ENCODE measurements at regions not wholly inside any gene's neighbourhood (a gene's known extent, or its start where the extent isn't known, plus 50 kb on each side); places are given as distances from the start of the nearest gene placed in this dataset.

DNA sequence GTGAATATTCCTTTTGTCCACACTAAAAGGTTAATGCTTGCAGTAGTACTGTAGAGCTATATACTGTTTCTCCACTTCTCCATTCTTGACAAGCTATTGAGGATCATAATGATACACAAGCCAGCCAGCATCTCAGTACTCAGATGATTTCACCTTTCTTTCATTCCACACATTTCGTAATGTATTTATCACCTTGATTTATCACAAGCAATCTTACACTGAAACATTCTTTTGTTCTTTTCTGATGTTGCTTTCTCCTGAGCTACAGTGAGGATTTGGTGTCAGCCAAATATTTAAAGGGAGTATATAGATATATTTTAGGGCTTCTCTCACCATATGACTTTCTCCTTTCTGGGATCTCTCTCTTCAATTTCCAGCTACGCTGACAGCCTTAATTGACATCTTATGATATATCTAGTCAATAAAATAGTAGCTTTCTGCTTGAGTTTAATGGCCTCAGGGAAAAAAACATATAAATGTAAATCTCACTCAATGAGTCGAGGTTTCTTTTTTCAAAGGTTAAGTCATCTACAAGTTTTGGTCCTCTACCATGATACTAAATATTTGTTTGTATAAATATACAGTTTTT, 1327.0 kb downstream of the NSUN3 start:
- no peaks in the 10 kb centered on the region for H3K4me1 Mint-ChIP-seq
- no peaks in the 10 kb centered on the region for H3K27me3 Mint-ChIP-seq
- ATAC-seq (ENCODE audit: low read depth) (no peak), DNase-seq (no peak)
- no peak overlapping the region for H3K27ac Mint-ChIP-seq
- POLR2A ChIA-PET: no interaction called here
- peaks cover 5% of the 10 kb centered on the region for H3K9me3 Mint-ChIP-seq
- H3K4me3 Mint-ChIP-seq: no peak overlapping the region
- H3K36me3 Mint-ChIP-seq: no peaks in the 10 kb centered on the region

DNA sequence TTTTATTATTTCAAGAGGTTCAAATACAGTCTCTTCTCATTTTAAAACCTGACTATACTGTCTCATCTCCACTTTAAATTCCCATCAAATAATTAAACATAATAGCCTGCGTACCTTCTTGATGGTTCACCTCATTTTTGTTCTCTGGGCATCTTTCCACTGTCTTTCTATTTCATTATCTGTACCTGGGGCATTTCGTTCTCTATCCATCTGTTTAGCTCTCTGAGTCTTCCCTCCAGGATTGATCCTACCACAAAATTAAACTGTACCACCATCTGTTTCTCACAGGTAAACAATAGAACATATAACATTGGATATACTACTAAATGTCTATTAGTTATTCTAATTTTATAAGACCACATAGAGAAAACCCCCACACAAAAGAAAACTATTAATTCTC, 1331.4 kb downstream of the NSUN3 start:
- DNase-seq (no peak), ATAC-seq (ENCODE audit: low read depth) (no peak)
- Mint-ChIP-seq H3K4me1 (no peaks in the 10 kb centered on the region), H3K36me3 (no peaks in the 10 kb centered on the region), H3K27me3 (no peaks in the 10 kb centered on the region), H3K9me3 (peaks cover 5% of the 10 kb centered on the region), H3K4me3 (no peak overlapping the region), H3K27ac (no peak overlapping the region)
- POLR2A ChIA-PET: no interaction called here

- no peak overlapping the region for H3K27ac Mint-ChIP-seq
- H3K4me3 Mint-ChIP-seq: no peak overlapping the region
- no peaks in the 10 kb centered on the region for H3K27me3 Mint-ChIP-seq
- H3K9me3 Mint-ChIP-seq: peaks cover 3% of the 10 kb centered on the region
- ATAC-seq (ENCODE audit: low read depth) (no peak), DNase-seq (no peak)
- H3K36me3 Mint-ChIP-seq: no peaks in the 10 kb centered on the region
- H3K4me1 Mint-ChIP-seq: no peaks in the 10 kb centered on the region
- POLR2A ChIA-PET: no interaction called here
Observed at GRCh38 chr3:95399585-95399984, 1336.7 kb downstream of the NSUN3 start.

DNA sequence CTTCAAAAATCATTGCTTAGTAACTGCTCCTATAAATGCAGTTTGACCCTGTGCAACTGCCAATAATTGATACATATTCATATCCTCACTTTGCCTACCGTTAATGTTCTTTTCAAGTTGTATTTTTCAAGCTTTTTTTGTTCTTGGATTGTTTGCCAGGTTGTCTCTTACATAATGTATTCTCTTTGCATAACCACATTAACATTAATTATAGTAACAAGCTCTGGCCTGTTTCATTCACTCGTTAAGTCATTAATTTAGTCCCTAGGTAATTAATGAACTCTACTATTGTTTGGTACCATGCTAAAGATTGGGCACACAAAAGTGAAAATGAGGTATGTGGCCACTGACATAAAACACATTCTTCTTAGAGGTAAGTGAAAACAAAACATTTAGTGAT, 1338.8 kb downstream of the NSUN3 start:
- no peaks in the 10 kb centered on the region for H3K27me3 Mint-ChIP-seq
- no peaks in the 10 kb centered on the region for H3K36me3 Mint-ChIP-seq
- H3K27ac Mint-ChIP-seq: no peak overlapping the region
- ATAC-seq (ENCODE audit: low read depth) (no peak), DNase-seq (no peak)
- POLR2A ChIA-PET: no interaction called here
- no peak overlapping the region for H3K4me3 Mint-ChIP-seq
- peaks cover 3% of the 10 kb centered on the region for H3K9me3 Mint-ChIP-seq
- H3K4me1 Mint-ChIP-seq: no peaks in the 10 kb centered on the region

GRCh38 chr3:95407709-95408463, 1345.0 kb downstream of the NSUN3 start:
- Mint-ChIP-seq H3K9me3 (peaks cover 4% of the 10 kb centered on the region), H3K27ac (no peak overlapping the region), H3K27me3 (no peaks in the 10 kb centered on the region), H3K4me1 (no peaks in the 10 kb centered on the region), H3K36me3 (no peaks in the 10 kb centered on the region), H3K4me3 (no peak overlapping the region)
- ATAC-seq (ENCODE audit: low read depth): no peak
- DNase-seq: no peak
- POLR2A ChIA-PET: no interaction called here

GRCh38 chr3:95408464-95408862, 1345.6 kb downstream of the NSUN3 start:
- no peak overlapping the region for H3K4me3 Mint-ChIP-seq
- no peaks in the 10 kb centered on the region for H3K36me3 Mint-ChIP-seq
- H3K4me1 Mint-ChIP-seq: no peaks in the 10 kb centered on the region
- peaks cover 4% of the 10 kb centered on the region for H3K9me3 Mint-ChIP-seq
- no peak for DNase-seq
- no peaks in the 10 kb centered on the region for H3K27me3 Mint-ChIP-seq
- no peak overlapping the region for H3K27ac Mint-ChIP-seq
- ATAC-seq (ENCODE audit: low read depth): no peak
- POLR2A ChIA-PET: no interaction called here

DNA sequence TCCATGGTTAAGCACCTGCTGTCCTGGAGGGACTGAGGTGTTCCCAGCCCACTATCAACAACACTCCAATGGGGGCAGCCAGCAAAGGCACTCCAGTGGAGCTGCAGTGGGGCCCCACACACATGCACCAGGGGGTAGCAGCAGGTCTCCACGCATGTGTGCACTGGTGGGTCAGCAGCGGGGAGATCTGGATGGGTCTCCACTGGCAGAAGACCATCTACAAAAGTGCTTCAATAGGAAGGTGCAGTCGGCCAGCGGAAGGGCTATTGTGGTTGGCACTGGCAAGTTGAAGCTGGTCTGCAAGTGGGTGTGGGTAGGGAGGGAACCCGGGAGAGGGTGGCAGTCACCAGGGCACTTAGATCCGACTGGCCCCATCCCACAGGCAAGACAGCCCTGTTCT, 1355.4 kb downstream of the NSUN3 start:
- Mint-ChIP-seq H3K4me1 (no peaks in the 10 kb centered on the region), H3K27me3 (no peaks in the 10 kb centered on the region), H3K27ac (no peak overlapping the region), H3K9me3 (peaks cover 3% of the 10 kb centered on the region), H3K4me3 (no peak overlapping the region), H3K36me3 (no peaks in the 10 kb centered on the region)
- DNase-seq (no peak), ATAC-seq (ENCODE audit: low read depth) (no peak)
- POLR2A ChIA-PET: no interaction called here

DNA sequence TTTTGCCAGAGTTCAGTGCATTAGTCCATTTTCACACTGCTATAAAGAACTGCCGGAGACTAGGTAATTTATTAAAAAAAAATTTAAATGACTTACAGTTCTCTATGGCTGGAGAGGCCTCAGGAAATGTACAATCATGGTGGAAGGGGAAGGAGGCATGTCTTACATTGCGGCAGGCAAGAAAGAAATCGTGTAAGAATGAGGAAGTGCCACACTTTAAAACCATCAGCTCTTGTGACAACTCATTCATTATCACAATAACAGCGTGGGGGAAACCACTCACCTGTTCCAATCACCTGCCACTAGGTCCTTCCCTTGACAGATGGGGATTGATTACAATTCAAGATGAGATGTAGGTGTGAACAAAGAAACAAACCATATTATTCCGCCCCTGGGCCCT, 1361.4 kb downstream of the NSUN3 start:
- DNase-seq: no peak
- H3K9me3 Mint-ChIP-seq: peaks cover 7% of the 10 kb centered on the region
- H3K36me3 Mint-ChIP-seq: no peaks in the 10 kb centered on the region
- no peak overlapping the region for H3K27ac Mint-ChIP-seq
- no peaks in the 10 kb centered on the region for H3K27me3 Mint-ChIP-seq
- H3K4me3 Mint-ChIP-seq: no peak overlapping the region
- POLR2A ChIA-PET: no interaction called here
- no peak for ATAC-seq (ENCODE audit: low read depth)
- no peaks in the 10 kb centered on the region for H3K4me1 Mint-ChIP-seq

DNA sequence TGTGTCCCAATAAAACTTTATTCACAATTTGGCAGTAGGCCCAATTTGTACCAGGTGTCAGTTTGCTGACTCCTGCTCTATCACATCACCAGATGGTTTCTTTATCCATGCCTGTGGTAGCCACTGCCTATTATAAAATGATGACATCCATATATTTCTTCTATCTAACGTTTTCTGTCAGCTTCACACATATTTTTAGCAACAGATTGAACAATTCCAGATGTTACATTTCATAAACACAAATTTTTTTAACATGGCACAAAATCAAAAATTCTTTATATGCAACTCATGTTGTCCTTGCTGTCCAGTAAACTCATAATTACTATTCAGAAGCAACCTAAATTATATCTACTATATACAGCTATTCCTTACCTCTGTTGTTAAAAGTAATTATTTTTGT, 1371.6 kb downstream of the NSUN3 start:
- ATAC-seq (ENCODE audit: low read depth) (no peak), DNase-seq (no peak)
- H3K36me3 Mint-ChIP-seq: no peaks in the 10 kb centered on the region
- POLR2A ChIA-PET: no interaction called here
- H3K9me3 Mint-ChIP-seq: peaks cover 2% of the 10 kb centered on the region
- H3K4me1 Mint-ChIP-seq: no peaks in the 10 kb centered on the region
- H3K27ac Mint-ChIP-seq: no peak overlapping the region
- H3K27me3 Mint-ChIP-seq: no peaks in the 10 kb centered on the region
- H3K4me3 Mint-ChIP-seq: no peak overlapping the region

DNA sequence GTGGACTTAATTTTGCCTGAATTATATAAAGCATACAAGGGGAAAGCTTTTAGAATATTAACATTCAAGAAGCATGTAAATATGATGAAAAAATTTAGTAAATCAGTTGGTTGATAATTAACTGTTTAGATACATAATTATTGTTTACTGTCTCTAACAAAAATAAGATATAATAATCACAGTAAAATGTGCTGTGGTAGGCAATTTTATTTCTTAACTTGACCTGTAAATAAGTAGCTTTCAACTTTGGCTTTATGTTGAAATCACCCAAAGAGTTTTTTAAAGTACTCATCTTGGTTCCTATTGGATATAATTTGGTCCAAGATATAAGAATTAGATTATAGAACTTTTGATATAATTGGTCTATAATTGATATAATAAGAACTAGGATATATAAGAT, 1374.5 kb downstream of the NSUN3 start:
- no peak for ATAC-seq (ENCODE audit: low read depth)
- POLR2A ChIA-PET: no interaction called here

DNA sequence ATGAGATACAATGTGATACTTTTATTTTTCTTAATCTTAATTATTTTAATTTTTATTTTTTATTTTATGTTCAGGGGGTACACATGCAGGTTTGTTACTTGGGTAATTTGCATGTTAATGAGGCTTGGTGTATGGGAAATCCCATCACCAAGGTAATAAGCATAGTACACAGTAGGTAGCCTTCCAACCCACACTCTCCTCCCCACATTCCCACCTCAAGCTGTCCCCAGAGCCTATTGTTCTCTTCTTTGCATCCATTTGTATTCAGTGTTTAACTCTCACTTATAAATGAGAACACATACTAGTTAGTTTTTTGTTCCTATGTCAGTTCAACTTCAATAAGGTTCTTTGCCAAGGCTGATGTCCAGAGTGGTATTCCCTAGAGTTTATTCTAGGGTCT, 1375.4 kb downstream of the NSUN3 start:
- H3K4me1 Mint-ChIP-seq: no peaks in the 10 kb centered on the region
- POLR2A ChIA-PET: no interaction called here
- DNase-seq (no peak), ATAC-seq (ENCODE audit: low read depth) (no peak)
- H3K36me3 Mint-ChIP-seq: no peaks in the 10 kb centered on the region
- no peak overlapping the region for H3K4me3 Mint-ChIP-seq
- H3K27me3 Mint-ChIP-seq: no peaks in the 10 kb centered on the region
- H3K9me3 Mint-ChIP-seq: peaks cover 2% of the 10 kb centered on the region
- H3K27ac Mint-ChIP-seq: no peak overlapping the region

More for the DNA sequence above, 1374.5 kb downstream of the NSUN3 start:
- no peaks in the 10 kb centered on the region for H3K36me3 Mint-ChIP-seq
- no peaks in the 10 kb centered on the region for H3K27me3 Mint-ChIP-seq
- no peak overlapping the region for H3K4me3 Mint-ChIP-seq
- DNase-seq: no peak
- H3K9me3 Mint-ChIP-seq: peaks cover 2% of the 10 kb centered on the region
- no peak overlapping the region for H3K27ac Mint-ChIP-seq
- H3K4me1 Mint-ChIP-seq: no peaks in the 10 kb centered on the region

DNA sequence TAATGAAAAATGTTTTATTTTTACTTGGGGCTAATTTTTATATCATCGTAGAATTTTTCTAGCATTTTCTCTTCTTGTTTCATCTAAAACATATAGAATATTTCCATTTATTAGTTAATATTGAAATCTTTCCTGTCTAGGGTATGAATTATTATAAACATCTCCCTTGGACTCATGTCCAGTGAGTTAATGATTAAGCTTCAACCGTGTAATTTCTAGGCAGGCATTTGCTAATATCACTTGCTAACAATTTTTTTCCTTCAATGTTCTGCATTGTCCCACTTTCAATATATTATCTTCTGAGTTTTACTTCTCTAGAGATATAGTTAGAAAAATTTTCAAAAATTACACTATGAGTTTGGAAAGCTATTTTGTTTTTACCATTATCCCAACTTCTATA, 1371.6 kb upstream of the EPHA6 start:
- POLR2A ChIA-PET: no interaction called here
- ATAC-seq (ENCODE audit: low read depth) (no peak), DNase-seq (no peak)
- peaks cover 2% of the 10 kb centered on the region for H3K9me3 Mint-ChIP-seq
- H3K4me1 Mint-ChIP-seq: no peaks in the 10 kb centered on the region
- H3K27me3 Mint-ChIP-seq: no peaks in the 10 kb centered on the region
- no peak overlapping the region for H3K4me3 Mint-ChIP-seq
- H3K27ac Mint-ChIP-seq: no peak overlapping the region
- no peaks in the 10 kb centered on the region for H3K36me3 Mint-ChIP-seq

DNA sequence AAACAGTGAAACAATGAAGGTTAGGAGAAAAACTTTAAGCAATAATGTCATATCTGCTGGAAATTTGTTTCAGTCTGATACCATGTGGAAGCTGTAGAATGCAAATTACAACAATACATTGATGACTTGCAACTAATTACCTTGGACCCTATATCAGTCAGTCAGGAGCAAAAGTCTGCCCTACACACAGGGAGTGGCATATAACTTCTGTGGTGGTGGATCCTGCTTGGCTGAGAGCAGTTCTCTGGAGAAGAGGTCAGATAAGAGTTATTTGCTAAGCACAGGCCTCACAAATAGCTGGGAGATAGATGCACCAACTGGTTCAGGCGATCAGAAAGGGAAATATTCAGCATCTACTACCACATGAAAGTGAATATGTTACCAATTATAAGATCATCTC, 1364.6 kb upstream of the EPHA6 start:
- POLR2A ChIA-PET: no interaction called here
- Mint-ChIP-seq H3K27ac (no peak overlapping the region), H3K27me3 (no peaks in the 10 kb centered on the region), H3K9me3 (no peaks in the 10 kb centered on the region), H3K36me3 (no peaks in the 10 kb centered on the region), H3K4me3 (no peak overlapping the region), H3K4me1 (no peaks in the 10 kb centered on the region)
- ATAC-seq (ENCODE audit: low read depth) (no peak), DNase-seq (no peak)

DNA sequence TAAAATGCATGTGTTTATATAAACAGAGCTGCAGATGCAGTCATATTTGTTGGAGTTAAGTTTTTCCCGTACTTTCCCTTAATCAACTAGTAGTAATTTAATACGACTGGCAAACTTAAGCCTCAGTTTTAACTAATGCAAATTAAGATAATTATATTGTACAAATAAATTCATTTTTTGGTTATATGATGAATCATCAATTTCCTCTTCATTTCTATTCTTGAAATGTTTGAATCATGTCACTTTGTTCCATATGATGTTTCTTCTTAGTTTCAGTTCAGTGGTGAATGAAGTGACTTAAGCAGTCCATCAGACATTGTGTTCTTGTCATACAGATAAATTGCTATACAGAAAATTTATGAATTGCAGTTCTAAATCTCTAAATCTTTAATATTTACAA, 1361.2 kb upstream of the EPHA6 start:
- Mint-ChIP-seq H3K9me3 (no peaks in the 10 kb centered on the region), H3K27ac (no peak overlapping the region), H3K27me3 (no peaks in the 10 kb centered on the region), H3K4me1 (no peaks in the 10 kb centered on the region), H3K36me3 (no peaks in the 10 kb centered on the region), H3K4me3 (no peak overlapping the region)
- no peak for DNase-seq
- POLR2A ChIA-PET: no interaction called here
- no peak for ATAC-seq (ENCODE audit: low read depth)

DNA sequence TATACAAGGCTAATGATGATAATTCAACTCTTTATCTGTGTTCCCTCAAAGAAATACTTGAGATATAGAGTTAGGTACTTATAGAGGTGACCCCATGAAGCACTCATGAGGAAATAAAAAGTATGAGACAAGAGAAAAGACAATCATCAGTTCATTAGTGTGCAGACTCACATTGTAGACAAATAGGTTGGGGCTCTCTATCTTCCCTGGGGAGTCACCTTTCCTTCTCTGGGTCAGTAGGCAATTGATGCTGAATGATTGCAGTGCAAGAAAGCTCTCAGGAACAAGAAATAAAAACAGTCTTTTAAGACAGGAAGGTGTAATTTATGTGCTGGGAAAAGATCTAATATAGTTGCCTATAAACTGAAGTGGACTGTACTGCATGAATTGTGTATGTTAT, 1357.6 kb upstream of the EPHA6 start:
- POLR2A ChIA-PET: no interaction called here
- no peaks in the 10 kb centered on the region for H3K4me1 Mint-ChIP-seq
- H3K36me3 Mint-ChIP-seq: no peaks in the 10 kb centered on the region
- H3K9me3 Mint-ChIP-seq: peaks cover 2% of the 10 kb centered on the region
- no peaks in the 10 kb centered on the region for H3K27me3 Mint-ChIP-seq
- no peak overlapping the region for H3K27ac Mint-ChIP-seq
- no peak for ATAC-seq (ENCODE audit: low read depth)
- DNase-seq: no peak
- no peak overlapping the region for H3K4me3 Mint-ChIP-seq

Measured in activated naive CD8-positive, alpha-beta T cell treated with anti-CD3 and anti-CD28 coated beads, Interleukin-2, amount 10 ng/mL, durations not matched to agents 7 days and 5 days (primary cell).